DOHH2 (cell line): ENCODE measurements at regions not wholly inside any gene's neighbourhood (a gene's known extent, or its start where the extent isn't known, plus 50 kb on each side); places are given as distances from the start of the nearest gene placed in this dataset.

Experiments used
- H3F3A ChIP-seq: fragments of 200-600 bp; sonication (generic), shearing (Covaris generic); 2 replicates; pipeline ENCODE4 v1.6.0; 2016; ENCODE audit warnings: antibody characterized with exemption, mild to moderate bottlenecking; ENCODE audit not compliant: control insufficient read depth, insufficient read depth
- H3K27ac ChIP-seq: fragments of 200-600 bp; sonication (generic); 2 replicates; pipeline ENCODE4 v1.5.1; 2014; ENCODE audit warnings: low read depth, mild to moderate bottlenecking, low read length, moderate library complexity
- H3K27me3 ChIP-seq: fragments of 200-600 bp; sonication (generic); 2 replicates; pipeline ENCODE4 v1.6.1; 2014; ENCODE audit warnings: mild to moderate bottlenecking, low read length, mixed read lengths; ENCODE audit not compliant: control insufficient read depth
- H3K36me3 ChIP-seq: fragments of 200-600 bp; sonication (generic); 2 replicates; pipeline ENCODE4 v1.6.1; 2014; ENCODE audit warnings: mild to moderate bottlenecking, low read length, moderate library complexity, mixed read lengths; ENCODE audit not compliant: control insufficient read depth
- H3K4me1 ChIP-seq: fragments of 200-600 bp; sonication (generic); 2 replicates; pipeline ENCODE4 v1.6.1; 2014; ENCODE audit warnings: mild to moderate bottlenecking, low read length, mixed read lengths; ENCODE audit not compliant: control insufficient read depth
- H3K4me2 ChIP-seq: fragments of 200-600 bp; sonication (generic); 2 replicates; pipeline ENCODE4 v1.6.0; 2014; ENCODE audit warnings: mild to moderate bottlenecking, low read length, moderate library complexity
- H3K4me3 ChIP-seq: fragments of 200-600 bp; sonication (generic); 2 replicates; pipeline ENCODE4 v1.5.1; 2014; ENCODE audit warnings: mild to moderate bottlenecking, low read length, mixed read lengths
- H3K79me2 ChIP-seq: fragments of 200-600 bp; sonication (generic); 2 replicates; pipeline ENCODE4 v1.6.1; 2014; ENCODE audit warnings: mild to moderate bottlenecking, low read length, mixed read lengths; ENCODE audit not compliant: control insufficient read depth
- H3K9me2 ChIP-seq: fragments of 200-600 bp; sonication (generic); replicated peaks from 2 replicates; pipeline ENCODE4 v1.6.1; 2014; ENCODE audit warnings: mild to moderate bottlenecking, low read length, mixed read lengths; ENCODE audit not compliant: control insufficient read depth
- H3K9me3 ChIP-seq: fragments of 200-600 bp; sonication (generic); 2 replicates; pipeline ENCODE4 v1.6.1; 2014; ENCODE audit warnings: antibody characterized with exemption, low read length, mixed read lengths; ENCODE audit not compliant: control insufficient read depth, insufficient read depth
- H4K20me1 ChIP-seq: fragments of 200-600 bp; sonication (generic); 2 replicates; pipeline ENCODE4 v1.6.0; 2014; ENCODE audit warnings: low read depth, mild to moderate bottlenecking, antibody characterized with exemption, low read length, moderate library complexity; ENCODE audit not compliant: control insufficient read depth, insufficient read depth
- EZH2phosphoT487 ChIP-seq: fragments of 200-600 bp; sonication (generic); IDR thresholded peaks from 2 replicates; pipeline ENCODE4 v1.6.1; 2017; ENCODE audit warnings: borderline replicate concordance, mild to moderate bottlenecking, antibody characterized with exemption, low read length, moderate library complexity, mixed read lengths
- TF ChIP-seq, protein P1 (sequence below): fragments of 200-600 bp; sonication (generic); IDR thresholded peaks from one replicate; pipeline ENCODE4 v1.5.1; 2014; ENCODE audit warnings: antibody characterized with exemption, mild to moderate bottlenecking, low read depth, low read length; ENCODE audit not compliant: poor library complexity, severe bottlenecking

DNA sequence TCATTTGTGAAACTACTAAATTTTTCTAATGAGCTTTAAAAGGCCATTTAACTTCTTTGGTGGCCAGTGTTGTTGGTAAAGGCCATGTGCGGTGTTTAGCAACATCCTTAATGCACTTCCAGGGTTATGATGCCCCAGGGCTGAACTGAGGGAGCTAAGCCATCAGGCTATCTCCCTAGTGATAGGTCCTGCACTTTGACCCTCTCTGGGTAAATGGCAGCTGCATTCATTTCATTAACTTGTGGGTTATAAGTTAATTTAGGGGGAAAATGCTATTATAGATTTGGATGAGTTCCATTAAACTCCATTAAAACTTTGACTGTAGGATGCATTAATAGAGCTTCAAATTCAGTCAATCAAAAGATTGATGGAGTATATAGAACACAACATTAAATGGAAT lies 366.7 kb upstream of the ZNF717 start:
- Histone ChIP-seq H3K4me3 (no peak overlapping the region), H3K36me3 (no peaks in the 10 kb centered on the region), H3K79me2 (no peaks in the 10 kb centered on the region), H3K9me2 (no peaks in the 10 kb centered on the region), H3F3A (no peaks in the 10 kb centered on the region), H4K20me1 (no peaks in the 10 kb centered on the region), H3K27ac (no peak overlapping the region), H3K4me1 (no peaks in the 10 kb centered on the region), H3K9me3 (no peaks in the 10 kb centered on the region), H3K27me3 (no peaks in the 10 kb centered on the region), H3K4me2 (no peak overlapping the region)
- TF ChIP-seq, protein P1, sequence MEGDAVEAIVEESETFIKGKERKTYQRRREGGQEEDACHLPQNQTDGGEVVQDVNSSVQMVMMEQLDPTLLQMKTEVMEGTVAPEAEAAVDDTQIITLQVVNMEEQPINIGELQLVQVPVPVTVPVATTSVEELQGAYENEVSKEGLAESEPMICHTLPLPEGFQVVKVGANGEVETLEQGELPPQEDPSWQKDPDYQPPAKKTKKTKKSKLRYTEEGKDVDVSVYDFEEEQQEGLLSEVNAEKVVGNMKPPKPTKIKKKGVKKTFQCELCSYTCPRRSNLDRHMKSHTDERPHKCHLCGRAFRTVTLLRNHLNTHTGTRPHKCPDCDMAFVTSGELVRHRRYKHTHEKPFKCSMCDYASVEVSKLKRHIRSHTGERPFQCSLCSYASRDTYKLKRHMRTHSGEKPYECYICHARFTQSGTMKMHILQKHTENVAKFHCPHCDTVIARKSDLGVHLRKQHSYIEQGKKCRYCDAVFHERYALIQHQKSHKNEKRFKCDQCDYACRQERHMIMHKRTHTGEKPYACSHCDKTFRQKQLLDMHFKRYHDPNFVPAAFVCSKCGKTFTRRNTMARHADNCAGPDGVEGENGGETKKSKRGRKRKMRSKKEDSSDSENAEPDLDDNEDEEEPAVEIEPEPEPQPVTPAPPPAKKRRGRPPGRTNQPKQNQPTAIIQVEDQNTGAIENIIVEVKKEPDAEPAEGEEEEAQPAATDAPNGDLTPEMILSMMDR = no peak
- TF ChIP-seq EZH2phosphoT487 = no peak

DNA sequence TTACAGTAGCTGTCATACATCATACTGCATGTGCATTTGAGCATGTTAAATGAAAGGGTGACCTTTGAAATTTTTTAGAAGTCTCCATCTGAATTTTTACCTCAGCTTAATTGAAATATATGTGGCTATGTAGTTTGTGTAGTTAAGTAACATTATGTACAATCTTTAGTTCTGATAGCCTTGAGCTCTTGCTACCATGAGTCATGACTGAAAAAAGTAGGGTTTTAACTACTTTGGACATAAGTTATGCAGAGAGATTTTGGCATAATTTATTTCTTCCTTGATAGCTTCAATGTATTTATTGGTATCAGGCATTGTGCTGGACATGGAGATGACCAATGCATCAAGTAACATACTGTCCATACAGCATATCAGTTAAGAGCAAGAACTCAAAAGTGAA lies 376.5 kb upstream of the ZNF717 start:
- Histone ChIP-seq H3K4me3 (no peak overlapping the region), H3K36me3 (no peaks in the 10 kb centered on the region), H4K20me1 (no peaks in the 10 kb centered on the region), H3K27me3 (no peaks in the 10 kb centered on the region), H3K27ac (no peak overlapping the region), H3F3A (no peaks in the 10 kb centered on the region), H3K79me2 (no peaks in the 10 kb centered on the region), H3K9me3 (no peaks in the 10 kb centered on the region), H3K4me1 (no peaks in the 10 kb centered on the region), H3K4me2 (no peak overlapping the region), H3K9me2 (no peaks in the 10 kb centered on the region)
- TF ChIP-seq EZH2phosphoT487 = no peak
- TF ChIP-seq, protein P1 = no peak

DNA sequence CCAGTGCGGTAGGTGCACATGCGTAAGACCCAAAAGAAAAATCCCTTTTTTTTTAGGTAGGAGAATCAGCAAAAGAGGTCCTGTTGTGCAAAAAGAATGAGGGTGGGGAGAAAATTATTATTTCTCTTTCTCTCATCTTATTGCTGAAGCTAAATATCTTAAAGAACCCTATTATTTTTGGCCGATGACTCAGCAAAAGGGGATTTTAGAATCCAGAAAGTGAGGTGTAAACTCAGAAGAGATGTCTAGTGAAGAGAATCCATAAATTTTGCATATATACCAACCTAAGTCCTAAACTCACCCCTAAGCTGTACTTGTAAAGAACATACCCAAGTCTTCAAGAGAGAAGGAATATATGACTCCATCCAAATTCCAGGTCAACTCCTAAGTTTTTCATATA lies 386.3 kb upstream of the ZNF717 start:
- no peak overlapping the region for H3K27ac ChIP-seq
- no peaks in the 10 kb centered on the region for H4K20me1 ChIP-seq
- H3K79me2 ChIP-seq = no peaks in the 10 kb centered on the region
- no peaks in the 10 kb centered on the region for H3K9me3 ChIP-seq
- no peaks in the 10 kb centered on the region for H3F3A ChIP-seq
- no peak overlapping the region for H3K4me2 ChIP-seq
- no peaks in the 10 kb centered on the region; the same call in 1 of the 2 replicates for H3K9me2 ChIP-seq
- no peaks in the 10 kb centered on the region for H3K4me1 ChIP-seq
- H3K27me3 ChIP-seq = no peaks in the 10 kb centered on the region
- no peak overlapping the region for H3K4me3 ChIP-seq
- TF ChIP-seq, protein P1 = no peak
- no peak for TF ChIP-seq EZH2phosphoT487
- no peaks in the 10 kb centered on the region for H3K36me3 ChIP-seq

DNA sequence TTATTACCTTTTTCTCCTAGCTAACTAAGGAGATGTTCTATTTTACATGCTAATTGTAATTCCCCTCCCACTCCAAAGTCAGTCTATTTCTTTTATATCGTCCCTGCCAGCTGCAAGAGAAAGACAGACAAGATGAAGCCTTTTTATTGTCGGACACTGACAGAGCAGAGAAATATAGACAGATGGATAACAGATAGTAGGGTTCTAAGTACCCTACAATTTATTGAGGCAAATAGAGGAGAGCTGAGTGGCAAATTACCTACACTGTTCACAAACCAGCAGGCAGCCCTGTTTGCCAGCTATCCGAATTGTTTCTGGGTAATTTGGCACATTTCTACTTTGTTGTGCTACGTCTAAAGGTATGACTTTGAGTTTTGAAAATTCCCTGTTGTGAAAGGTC lies 392.3 kb upstream of the ZNF717 start:
- H3K4me3 ChIP-seq = no peak overlapping the region
- H3K27me3 ChIP-seq = no peaks in the 10 kb centered on the region
- no peaks in the 10 kb centered on the region for H3K9me3 ChIP-seq
- no peaks in the 10 kb centered on the region for H3K9me2 ChIP-seq
- no peaks in the 10 kb centered on the region for H3K79me2 ChIP-seq
- H3F3A ChIP-seq = no peaks in the 10 kb centered on the region
- TF ChIP-seq, protein P1 = no peak
- no peak for TF ChIP-seq EZH2phosphoT487
- no peaks in the 10 kb centered on the region for H3K36me3 ChIP-seq
- no peaks in the 10 kb centered on the region for H4K20me1 ChIP-seq
- H3K4me1 ChIP-seq = no peaks in the 10 kb centered on the region
- H3K4me2 ChIP-seq = no peak overlapping the region
- H3K27ac ChIP-seq = no peak overlapping the region
